ENCODE measurements at regions not wholly inside any gene's neighbourhood (a gene's known extent, or its start where the extent isn't known, plus 50 kb on each side); places are given as distances from the start of the nearest gene placed in this dataset.

DNA sequence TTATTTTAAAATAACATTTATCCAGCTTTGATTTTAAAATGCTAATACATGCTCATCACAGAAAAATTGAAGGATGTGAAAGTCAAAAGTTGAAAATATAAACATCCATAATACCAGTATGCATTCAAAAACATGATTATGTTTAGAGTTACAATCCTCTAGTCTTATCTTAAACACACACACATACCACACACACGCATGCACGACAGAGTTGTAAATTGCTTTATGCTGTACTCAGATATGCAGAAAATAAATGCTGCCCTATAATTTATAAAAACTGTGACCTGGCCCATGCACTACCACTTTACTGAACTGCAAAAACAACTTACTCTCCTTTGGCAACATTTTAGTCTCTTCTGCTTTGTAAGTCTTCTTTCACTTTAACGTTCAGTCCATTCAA, 793.0 kb upstream of the FANCL start:
- intact Hi-C loops (cut with DNase I), result no loop called here
- ATAC-seq (no peak), DNase-seq (no peak)
- Histone ChIP-seq H3K36me3 (no peaks in the 10 kb centered on the region), H3K27ac (no peak overlapping the region), H3K4me3 (no peak overlapping the region), H3K27me3 (ENCODE audit: low read depth) (no peaks in the 10 kb centered on the region), H3K4me1 (no peaks in the 10 kb centered on the region), H3K9me3 (no peaks in the 10 kb centered on the region)
- TF ChIP-seq, protein P1, sequence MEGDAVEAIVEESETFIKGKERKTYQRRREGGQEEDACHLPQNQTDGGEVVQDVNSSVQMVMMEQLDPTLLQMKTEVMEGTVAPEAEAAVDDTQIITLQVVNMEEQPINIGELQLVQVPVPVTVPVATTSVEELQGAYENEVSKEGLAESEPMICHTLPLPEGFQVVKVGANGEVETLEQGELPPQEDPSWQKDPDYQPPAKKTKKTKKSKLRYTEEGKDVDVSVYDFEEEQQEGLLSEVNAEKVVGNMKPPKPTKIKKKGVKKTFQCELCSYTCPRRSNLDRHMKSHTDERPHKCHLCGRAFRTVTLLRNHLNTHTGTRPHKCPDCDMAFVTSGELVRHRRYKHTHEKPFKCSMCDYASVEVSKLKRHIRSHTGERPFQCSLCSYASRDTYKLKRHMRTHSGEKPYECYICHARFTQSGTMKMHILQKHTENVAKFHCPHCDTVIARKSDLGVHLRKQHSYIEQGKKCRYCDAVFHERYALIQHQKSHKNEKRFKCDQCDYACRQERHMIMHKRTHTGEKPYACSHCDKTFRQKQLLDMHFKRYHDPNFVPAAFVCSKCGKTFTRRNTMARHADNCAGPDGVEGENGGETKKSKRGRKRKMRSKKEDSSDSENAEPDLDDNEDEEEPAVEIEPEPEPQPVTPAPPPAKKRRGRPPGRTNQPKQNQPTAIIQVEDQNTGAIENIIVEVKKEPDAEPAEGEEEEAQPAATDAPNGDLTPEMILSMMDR (IDR thresholded peaks at IDR 0.05), result no peak

DNA sequence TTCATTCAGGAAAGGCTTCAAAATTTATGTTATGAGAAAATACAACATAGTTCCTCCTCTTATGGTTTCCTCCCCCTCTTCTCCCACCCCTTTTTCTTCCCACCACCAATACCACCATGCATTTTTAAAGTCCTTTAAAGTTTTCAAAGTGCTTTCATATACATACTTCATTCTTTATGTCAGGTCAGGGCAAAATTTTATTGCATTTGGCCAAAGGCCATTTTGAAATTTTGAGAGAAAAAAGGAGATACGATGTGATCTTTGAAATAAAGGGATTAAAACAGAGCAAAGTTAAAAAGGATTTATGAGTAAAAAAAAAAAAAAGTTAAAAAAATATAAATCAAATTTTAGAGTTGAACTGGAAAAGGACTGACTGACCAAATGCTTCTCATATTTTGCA, 792.5 kb upstream of the FANCL start:
- H3K4me1 ChIP-seq, result no peaks in the 10 kb centered on the region
- H3K27ac ChIP-seq, result no peak overlapping the region
- H3K27me3 ChIP-seq (ENCODE audit: low read depth), result no peaks in the 10 kb centered on the region
- DNase-seq (no peak), ATAC-seq (no peak)
- intact Hi-C loops (cut with DNase I), result no loop called here
- H3K36me3 ChIP-seq, result no peaks in the 10 kb centered on the region
- no peak overlapping the region for H3K4me3 ChIP-seq
- H3K9me3 ChIP-seq, result no peaks in the 10 kb centered on the region
- TF ChIP-seq, protein P1 (IDR thresholded peaks at IDR 0.05), result no peak

DNA sequence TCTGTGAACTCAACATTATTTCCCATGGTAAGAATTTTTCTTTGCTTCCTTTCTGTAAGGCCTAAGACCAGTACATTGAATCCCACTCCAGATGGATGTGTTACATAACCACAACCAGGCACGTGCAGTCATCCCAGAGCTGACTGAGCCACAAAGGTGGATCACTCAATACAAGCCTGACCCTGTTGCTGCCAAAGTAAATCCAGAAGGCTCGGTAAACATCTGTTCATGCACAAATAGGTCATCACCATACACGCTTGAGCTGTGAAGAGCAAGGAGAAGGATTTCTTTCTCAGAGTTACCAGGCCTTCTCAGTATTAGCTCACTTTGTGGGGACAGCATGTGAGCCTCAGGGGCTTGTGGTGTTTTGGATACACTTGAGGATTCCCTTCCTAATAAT, 791.4 kb upstream of the FANCL start:
- no peak for ATAC-seq
- intact Hi-C loops (cut with DNase I), result no loop called here

DNA sequence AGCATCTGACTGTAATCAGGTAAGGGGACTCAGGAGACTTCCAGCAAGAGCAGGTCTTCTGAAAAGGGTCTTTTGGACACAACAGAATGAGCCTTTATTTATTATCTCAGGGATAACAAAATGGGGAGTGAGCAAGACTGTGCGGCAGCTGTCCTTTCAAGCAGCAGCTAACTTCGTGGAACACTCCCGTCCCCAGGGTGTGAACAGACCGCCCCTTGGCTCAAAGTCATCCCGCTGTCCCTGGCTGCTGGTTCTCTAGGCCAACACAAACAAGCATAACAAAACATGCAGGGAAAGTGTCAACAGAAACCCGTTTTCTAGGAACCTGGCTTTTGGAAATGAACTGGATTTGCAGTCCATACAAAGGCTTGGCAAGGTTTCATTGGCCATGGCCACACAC, 787.9 kb upstream of the FANCL start:
- DNase-seq (no peak), ATAC-seq (no peak)
- intact Hi-C loops (cut with DNase I), result no loop called here
- H3K27me3 ChIP-seq (ENCODE audit: low read depth), result no peaks in the 10 kb centered on the region
- H3K36me3 ChIP-seq, result no peaks in the 10 kb centered on the region
- no peak overlapping the region for H3K4me3 ChIP-seq
- no peaks in the 10 kb centered on the region for H3K9me3 ChIP-seq
- TF ChIP-seq, protein P1 (IDR thresholded peaks at IDR 0.05), result no peak
- H3K27ac ChIP-seq, result no peak overlapping the region
- no peaks in the 10 kb centered on the region for H3K4me1 ChIP-seq

More for the DNA sequence above, 791.4 kb upstream of the FANCL start:
- H3K27ac ChIP-seq, result no peak overlapping the region
- no peaks in the 10 kb centered on the region for H3K36me3 ChIP-seq
- no peaks in the 10 kb centered on the region for H3K4me1 ChIP-seq
- TF ChIP-seq, protein P1 (IDR thresholded peaks at IDR 0.05), result no peak
- no peaks in the 10 kb centered on the region for H3K27me3 ChIP-seq (ENCODE audit: low read depth)
- no peak for DNase-seq
- H3K9me3 ChIP-seq, result no peaks in the 10 kb centered on the region
- no peak overlapping the region for H3K4me3 ChIP-seq

DNA sequence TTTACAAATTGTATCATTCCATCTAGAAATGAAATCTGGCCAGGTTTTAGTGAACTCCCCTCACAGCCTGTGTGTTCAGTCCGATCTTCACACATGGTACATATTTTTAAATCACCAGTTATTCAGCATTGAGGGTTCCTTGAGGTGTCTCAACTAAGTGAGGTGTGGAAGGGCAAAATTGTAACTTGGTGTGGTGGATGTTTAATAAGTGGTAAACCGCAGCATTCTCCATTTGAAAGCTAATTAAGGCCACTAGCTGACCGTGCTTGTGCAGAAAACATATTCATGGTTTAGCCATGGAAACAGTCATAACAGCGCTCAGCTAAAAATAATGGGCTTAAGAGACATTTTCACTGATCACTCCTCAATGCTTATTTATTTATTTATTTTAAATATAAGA, 786.2 kb upstream of the FANCL start:
- TF ChIP-seq, protein P1 (IDR thresholded peaks at IDR 0.05), result no peak
- ATAC-seq (no peak), DNase-seq (no peak)
- H3K4me1 ChIP-seq, result no peaks in the 10 kb centered on the region
- no peak overlapping the region for H3K27ac ChIP-seq
- H3K27me3 ChIP-seq (ENCODE audit: low read depth), result no peaks in the 10 kb centered on the region
- H3K36me3 ChIP-seq, result no peaks in the 10 kb centered on the region
- H3K4me3 ChIP-seq, result no peak overlapping the region
- H3K9me3 ChIP-seq, result no peaks in the 10 kb centered on the region
- intact Hi-C loops (cut with DNase I), result no loop called here
